T follicular helper cell (primary cell): ENCODE measurements at regions not wholly inside any gene's neighbourhood (a gene's known extent, or its start where the extent isn't known, plus 50 kb on each side); places are given as distances from the start of the nearest gene placed in this dataset.

Experiments used
- DNase-seq: peaks from one replicate; pipeline ENCODE4 v3.0.0-alpha.2; 2020; ENCODE audit warnings: low read depth

- DNase-seq = no peak
Measured at GRCh38 chr16:86090461-86091170, 191.7 kb downstream of the IRF8 start.

- no peak for DNase-seq
Measured at GRCh38 chr16:86091976-86092375, 193.0 kb downstream of the IRF8 start.

- no peak for DNase-seq
Measured at GRCh38 chr16:86092586-86093480, 193.9 kb downstream of the IRF8 start.

GRCh38 chr16:86093801-86094750 lies 195.1 kb downstream of the IRF8 start:
- DNase-seq = no peak

- DNase-seq = no peak
Measured at GRCh38 chr16:86095131-86095752, 196.3 kb downstream of the IRF8 start.

- DNase-seq = no peak
Measured at GRCh38 chr16:86095906-86096485, 197.0 kb downstream of the IRF8 start.

GRCh38 chr16:86096850-86097249 lies 197.9 kb downstream of the IRF8 start:
- no peak for DNase-seq

- no peak for DNase-seq
Measured at GRCh38 chr16:86099326-86099725, 200.4 kb downstream of the IRF8 start.

- DNase-seq = no peak
Measured at GRCh38 chr16:86100205-86101136, 201.5 kb downstream of the IRF8 start.

- DNase-seq = no peak
Measured at GRCh38 chr16:86101137-86101896, 202.4 kb downstream of the IRF8 start.

- DNase-seq = no peak
Measured at GRCh38 chr16:86101897-86102157, 202.9 kb downstream of the IRF8 start.

GRCh38 chr16:86103320-86103719 lies 204.4 kb downstream of the IRF8 start:
- DNase-seq = no peak

GRCh38 chr16:86104537-86105048 lies 205.6 kb downstream of the IRF8 start:
- DNase-seq = no peak

- DNase-seq = no peak
Measured at GRCh38 chr16:86107215-86107825, 208.4 kb downstream of the IRF8 start.

- DNase-seq = no peak
Measured at GRCh38 chr16:86108062-86108461, 209.1 kb downstream of the IRF8 start.

GRCh38 chr16:86110134-86110533 lies 211.2 kb downstream of the IRF8 start:
- no peak for DNase-seq

- DNase-seq = no peak
Measured at GRCh38 chr16:86110726-86111125, 211.8 kb downstream of the IRF8 start.

- DNase-seq = no peak
Measured at GRCh38 chr16:86112178-86112577, 213.2 kb downstream of the IRF8 start.

- DNase-seq = no peak
Measured at GRCh38 chr16:86117235-86117634, 218.3 kb downstream of the IRF8 start.
